OCI-LY3 (cell line): ENCODE measurements at regions not wholly inside any gene's neighbourhood (a gene's known extent, or its start where the extent isn't known, plus 50 kb on each side); places are given as distances from the start of the nearest gene placed in this dataset.

Experiments used
- H2AFZ ChIP-seq: fragments of 200-600, 300-600 bp; shearing (Covaris generic); 2 replicates; pipeline ENCODE4 v1.6.0; 2014; ENCODE audit warnings: antibody characterized with exemption, low read depth, low read length
- H3K27ac ChIP-seq: fragments of 200-600, 300-600 bp; sonication (generic); 2 replicates; pipeline ENCODE4 v1.5.1; 2014; ENCODE audit warnings: mild to moderate bottlenecking, low read length, moderate library complexity, mixed read lengths
- H3K27me3 ChIP-seq: fragments of 200-600, 300-600 bp; sonication (generic); 2 replicates; pipeline ENCODE4 v1.6.1; 2014; ENCODE audit warnings: low read depth, low read length, mixed read lengths
- H3K36me3 ChIP-seq: fragments of 200-600, 300-600 bp; sonication (generic); replicated peaks from 2 replicates; pipeline ENCODE3; 2014; ENCODE audit warnings: low read depth, low read length, mixed read lengths
- H3K4me1 ChIP-seq: fragments of 300-600, 200-600 bp; sonication (generic); 2 replicates; pipeline ENCODE4 v1.6.1; 2014; ENCODE audit warnings: low read length, mixed read lengths
- H3K4me2 ChIP-seq: fragments of 200-600, 300-600 bp; sonication (generic); 2 replicates; pipeline ENCODE4 v1.6.1; 2014; ENCODE audit warnings: low read length, mixed read lengths
- H3K4me3 ChIP-seq: fragments of 300-600, 200-600 bp; sonication (generic); 2 replicates; pipeline ENCODE4 v1.5.1; 2014; ENCODE audit warnings: antibody characterized with exemption, mild to moderate bottlenecking, low read length, moderate library complexity
- H3K79me2 ChIP-seq: fragments of 300-600, 200-600 bp; shearing (Covaris generic); 2 replicates; pipeline ENCODE4 v1.6.1; 2014; ENCODE audit warnings: mild to moderate bottlenecking, low read length, mixed read lengths
- H3K9ac ChIP-seq: fragments of 300-600, 200-600 bp; shearing (Covaris generic); 2 replicates; pipeline ENCODE4 v1.6.0; 2014; ENCODE audit warnings: mild to moderate bottlenecking, low read length, moderate library complexity
- H3K9me3 ChIP-seq: fragments of 200-600, 300-600 bp; shearing (Covaris generic); 2 replicates; pipeline ENCODE4 v1.6.1; 2014; ENCODE audit warnings: low read length, mixed read lengths; ENCODE audit not compliant: insufficient read depth
- H4K20me1 ChIP-seq: fragments of 200-600, 300-600 bp; sonication (generic); 2 replicates; pipeline ENCODE4 v1.6.1; 2016; ENCODE audit warnings: low read length, mixed read lengths; ENCODE audit not compliant: insufficient read depth
- EZH2phosphoT487 ChIP-seq: fragments of 200-600 bp; shearing (Covaris generic); IDR thresholded peaks from 2 replicates; pipeline ENCODE4 v1.6.1; 2018; ENCODE audit warnings: antibody characterized with exemption, mixed run types, low read depth
- TF ChIP-seq, protein P1 (sequence below): fragments of 200-600, 300-600 bp; sonication (generic); IDR thresholded peaks from 2 replicates; pipeline ENCODE4 v1.5.1; 2014; ENCODE audit warnings: antibody characterized with exemption, low read length, low read depth

DNA sequence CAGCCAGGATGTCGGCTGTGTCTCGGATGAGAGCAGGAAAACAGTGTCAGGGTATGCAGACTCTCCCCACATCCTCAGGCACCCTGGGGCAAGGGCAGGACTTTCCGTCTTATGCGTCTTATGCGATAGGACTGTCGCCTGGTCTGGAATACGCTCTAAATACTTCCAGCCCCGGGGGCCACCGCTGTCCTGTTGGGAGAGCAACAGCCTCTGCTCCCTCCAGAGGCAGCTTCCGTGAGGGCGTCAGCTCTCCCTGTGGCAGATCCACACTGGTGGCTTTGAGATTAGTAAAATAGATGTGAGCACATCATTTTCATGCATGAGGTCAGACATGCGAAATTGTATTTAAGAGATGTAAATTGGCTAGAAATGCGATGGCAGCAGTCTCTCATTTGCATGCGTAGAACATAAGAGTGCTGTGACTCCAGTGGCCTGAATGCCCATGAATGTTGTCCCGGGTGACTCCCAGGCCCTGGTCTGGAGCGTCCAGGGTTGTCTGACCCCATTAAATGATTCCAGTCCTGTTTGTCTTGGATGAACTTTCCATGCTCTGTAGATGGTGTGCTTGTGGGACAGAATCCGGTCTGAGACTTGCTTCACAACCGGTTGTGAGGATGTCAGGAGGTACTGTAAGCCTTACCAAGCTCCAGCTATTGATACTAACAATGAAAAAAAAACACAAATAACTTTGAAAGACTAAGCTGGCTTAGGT, 228.2 kb downstream of the SYK start:
- Histone ChIP-seq H3K4me1 (no peaks in the 10 kb centered on the region), H3K4me2 (no peak overlapping the region), H3K79me2 (no peaks in the 10 kb centered on the region), H3K27ac (no peak overlapping the region), H3K27me3 (peaks cover 26% of the 10 kb centered on the region), H3K4me3 (no peak overlapping the region), H2AFZ (no peak overlapping the region), H3K36me3 (no peaks in the 10 kb centered on the region), H4K20me1 (no peaks in the 10 kb centered on the region), H3K9ac (no peak overlapping the region), H3K9me3 (no peaks in the 10 kb centered on the region)
- TF ChIP-seq, protein P1, sequence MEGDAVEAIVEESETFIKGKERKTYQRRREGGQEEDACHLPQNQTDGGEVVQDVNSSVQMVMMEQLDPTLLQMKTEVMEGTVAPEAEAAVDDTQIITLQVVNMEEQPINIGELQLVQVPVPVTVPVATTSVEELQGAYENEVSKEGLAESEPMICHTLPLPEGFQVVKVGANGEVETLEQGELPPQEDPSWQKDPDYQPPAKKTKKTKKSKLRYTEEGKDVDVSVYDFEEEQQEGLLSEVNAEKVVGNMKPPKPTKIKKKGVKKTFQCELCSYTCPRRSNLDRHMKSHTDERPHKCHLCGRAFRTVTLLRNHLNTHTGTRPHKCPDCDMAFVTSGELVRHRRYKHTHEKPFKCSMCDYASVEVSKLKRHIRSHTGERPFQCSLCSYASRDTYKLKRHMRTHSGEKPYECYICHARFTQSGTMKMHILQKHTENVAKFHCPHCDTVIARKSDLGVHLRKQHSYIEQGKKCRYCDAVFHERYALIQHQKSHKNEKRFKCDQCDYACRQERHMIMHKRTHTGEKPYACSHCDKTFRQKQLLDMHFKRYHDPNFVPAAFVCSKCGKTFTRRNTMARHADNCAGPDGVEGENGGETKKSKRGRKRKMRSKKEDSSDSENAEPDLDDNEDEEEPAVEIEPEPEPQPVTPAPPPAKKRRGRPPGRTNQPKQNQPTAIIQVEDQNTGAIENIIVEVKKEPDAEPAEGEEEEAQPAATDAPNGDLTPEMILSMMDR = no peak
- TF ChIP-seq EZH2phosphoT487 = no peak

DNA sequence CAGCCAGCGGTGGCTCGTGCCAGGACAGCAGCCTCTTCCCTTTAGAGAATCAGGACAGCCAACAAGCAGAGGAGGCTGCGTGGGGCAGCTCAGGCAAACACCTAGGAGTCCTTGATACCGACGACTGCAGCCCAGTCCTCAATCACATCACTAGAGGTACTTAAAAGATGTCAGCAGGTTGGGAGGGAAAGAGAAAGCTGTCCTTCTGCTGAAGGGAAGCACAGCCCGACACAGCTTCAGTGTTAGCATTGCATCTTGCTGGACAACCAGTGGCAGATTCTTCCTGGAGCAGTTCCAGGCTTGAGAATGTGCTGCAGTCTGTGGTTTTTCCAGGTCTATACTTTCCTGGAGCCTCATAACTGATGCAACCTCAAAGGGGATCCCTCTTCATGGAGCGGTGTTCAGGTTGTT, 230.5 kb downstream of the SYK start:
- H2AFZ ChIP-seq = no peak overlapping the region
- TF ChIP-seq EZH2phosphoT487 = no peak
- TF ChIP-seq, protein P1 = no peak
- H3K79me2 ChIP-seq = no peaks in the 10 kb centered on the region
- no peak overlapping the region for H3K9ac ChIP-seq
- no peak overlapping the region for H3K4me3 ChIP-seq
- H3K27ac ChIP-seq = no peak overlapping the region
- no peaks in the 10 kb centered on the region for H4K20me1 ChIP-seq
- no peaks in the 10 kb centered on the region for H3K9me3 ChIP-seq
- H3K4me2 ChIP-seq = no peak overlapping the region
- no peaks in the 10 kb centered on the region for H3K36me3 ChIP-seq
- no peaks in the 10 kb centered on the region for H3K4me1 ChIP-seq
- H3K27me3 ChIP-seq = peaks cover 35% of the 10 kb centered on the region

DNA sequence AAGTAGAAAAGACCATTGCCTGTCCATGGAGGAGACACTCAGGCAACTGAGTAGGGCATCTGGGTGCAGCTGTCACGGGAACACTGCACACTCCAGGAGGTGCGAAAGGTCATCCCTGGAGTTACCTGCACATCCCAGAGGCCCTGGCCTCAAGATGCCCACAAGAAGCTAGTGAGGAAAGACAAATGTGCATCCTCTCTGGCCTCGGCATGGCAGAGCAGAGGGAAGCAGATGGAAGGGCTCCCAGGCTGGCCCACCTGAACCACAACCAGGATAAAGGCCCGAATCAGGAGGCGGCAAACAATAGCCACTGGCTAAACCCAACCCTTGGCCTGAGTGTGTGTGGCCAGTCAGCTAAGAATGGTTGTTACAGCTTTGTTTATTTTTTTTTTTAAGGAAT, 231.7 kb downstream of the SYK start:
- Histone ChIP-seq H3K4me2 (no peak overlapping the region), H3K27ac (no peak overlapping the region), H3K4me1 (no peaks in the 10 kb centered on the region), H3K79me2 (no peaks in the 10 kb centered on the region), H3K4me3 (no peak overlapping the region), H2AFZ (no peak overlapping the region), H3K9ac (no peak overlapping the region), H3K9me3 (no peaks in the 10 kb centered on the region), H3K36me3 (no peaks in the 10 kb centered on the region), H3K27me3 (peaks cover 40% of the 10 kb centered on the region), H4K20me1 (no peaks in the 10 kb centered on the region)
- no peak for TF ChIP-seq EZH2phosphoT487
- TF ChIP-seq, protein P1 = no peak

DNA sequence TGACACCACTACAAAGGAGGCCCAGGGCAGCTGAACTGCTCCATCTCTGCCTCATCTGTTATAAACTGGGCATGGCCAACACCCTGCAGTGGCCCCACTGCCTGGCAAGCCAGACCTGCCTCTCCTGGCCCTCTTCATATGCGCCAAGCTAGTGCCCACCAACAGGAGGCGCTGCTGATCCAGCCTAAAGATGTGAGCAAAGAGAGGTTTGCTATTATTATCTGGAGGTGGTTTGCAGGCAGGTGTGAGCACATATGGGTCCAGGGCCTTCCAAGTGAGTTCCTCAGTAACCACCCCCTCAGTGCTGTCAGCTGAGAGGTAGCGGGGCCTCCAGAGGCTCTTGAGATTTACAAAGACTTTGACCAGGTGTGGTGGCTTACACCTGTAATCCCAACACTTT, 232.2 kb downstream of the SYK start:
- TF ChIP-seq EZH2phosphoT487 = no peak
- TF ChIP-seq, protein P1 = peak; percentile 82
- H3K27ac ChIP-seq = no peak overlapping the region
- H3K4me3 ChIP-seq = no peak overlapping the region
- H3K79me2 ChIP-seq = no peaks in the 10 kb centered on the region
- no peak overlapping the region for H3K4me2 ChIP-seq
- H3K36me3 ChIP-seq = no peaks in the 10 kb centered on the region
- H2AFZ ChIP-seq = no peak overlapping the region
- no peaks in the 10 kb centered on the region for H4K20me1 ChIP-seq
- H3K4me1 ChIP-seq = no peaks in the 10 kb centered on the region
- H3K9ac ChIP-seq = no peak overlapping the region
- peaks cover 41% of the 10 kb centered on the region for H3K27me3 ChIP-seq
- no peaks in the 10 kb centered on the region for H3K9me3 ChIP-seq
